ENCODE measurements at regions not wholly inside any gene's neighbourhood (a gene's known extent, or its start where the extent isn't known, plus 50 kb on each side); places are given as distances from the start of the nearest gene placed in this dataset.

GRCh38 chr2:155054712-155055111 lies 356.2 kb downstream of the KCNJ3 start:
- no TSS peak for BruUV-seq (replicated peaks)
- H3K79me2 ChIP-seq (ENCODE audit: insufficient read depth, low read depth, low read length): no peaks in the 10 kb centered on the region

GRCh38 chr2:155043097-155043496 lies 344.6 kb downstream of the KCNJ3 start:
- Histone ChIP-seq H3K9me2 (ENCODE audit: insufficient read depth, low read length) (no peaks in the 10 kb centered on the region), H3K9me3 (ENCODE audit: low read length) (no peaks in the 10 kb centered on the region), H3K79me2 (ENCODE audit: insufficient read depth, low read depth, low read length) (no peaks in the 10 kb centered on the region), H3K4me2 (ENCODE audit: low read length) (no peak overlapping the region), H2AFZ (ENCODE audit: low read length) (no peak overlapping the region), H3K36me3 (ENCODE audit: insufficient read depth, low read length) (no peaks in the 10 kb centered on the region), H3K4me1 (ENCODE audit: insufficient read depth, low read length, poor library complexity, severe bottlenecking) (no peaks in the 10 kb centered on the region), H4K20me1 (ENCODE audit: insufficient read depth, low read length) (no peaks in the 10 kb centered on the region), H3K27ac (ENCODE audit: low read depth, low read length, poor library complexity, severe bottlenecking) (no peak overlapping the region), H3K4me3 (ENCODE audit: low read depth, low read length, poor library complexity, severe bottlenecking) (no peak overlapping the region)
- POLR2A ChIA-PET: interaction anchor here (0.7 kb wide), 1 partner anchor 243 kb away, joined by 3 read pairs; no protein-coding TSS in a partner anchor
- CTCF ChIA-PET (ENCODE audit: unreplicated experiment): interaction anchor here (1.0 kb wide), 1 partner anchor 21 kb away, joined by 3 read pairs; no protein-coding TSS in a partner anchor
- BruUV-seq (replicated peaks): no TSS peak
- no peak for DNase-seq (ENCODE audit: low spot score)
- TF ChIP-seq, protein P1, sequence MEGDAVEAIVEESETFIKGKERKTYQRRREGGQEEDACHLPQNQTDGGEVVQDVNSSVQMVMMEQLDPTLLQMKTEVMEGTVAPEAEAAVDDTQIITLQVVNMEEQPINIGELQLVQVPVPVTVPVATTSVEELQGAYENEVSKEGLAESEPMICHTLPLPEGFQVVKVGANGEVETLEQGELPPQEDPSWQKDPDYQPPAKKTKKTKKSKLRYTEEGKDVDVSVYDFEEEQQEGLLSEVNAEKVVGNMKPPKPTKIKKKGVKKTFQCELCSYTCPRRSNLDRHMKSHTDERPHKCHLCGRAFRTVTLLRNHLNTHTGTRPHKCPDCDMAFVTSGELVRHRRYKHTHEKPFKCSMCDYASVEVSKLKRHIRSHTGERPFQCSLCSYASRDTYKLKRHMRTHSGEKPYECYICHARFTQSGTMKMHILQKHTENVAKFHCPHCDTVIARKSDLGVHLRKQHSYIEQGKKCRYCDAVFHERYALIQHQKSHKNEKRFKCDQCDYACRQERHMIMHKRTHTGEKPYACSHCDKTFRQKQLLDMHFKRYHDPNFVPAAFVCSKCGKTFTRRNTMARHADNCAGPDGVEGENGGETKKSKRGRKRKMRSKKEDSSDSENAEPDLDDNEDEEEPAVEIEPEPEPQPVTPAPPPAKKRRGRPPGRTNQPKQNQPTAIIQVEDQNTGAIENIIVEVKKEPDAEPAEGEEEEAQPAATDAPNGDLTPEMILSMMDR (conservative IDR thresholded peaks at IDR 0.05; ENCODE audit: low read length): no peak
- TF ChIP-seq EZH2phosphoT487 (IDR thresholded peaks at IDR 0.05; ENCODE audit: borderline replicate concordance, low read depth, low read length): no peak
- intact Hi-C loops (cut with micrococcal nuclease; ENCODE audit: unreplicated experiment): no loop called here

More at GRCh38 chr2:155054712-155055111, 356.2 kb downstream of the KCNJ3 start:
- Histone ChIP-seq H3K4me3 (ENCODE audit: low read depth, low read length, poor library complexity, severe bottlenecking) (no peak overlapping the region), H3K4me2 (ENCODE audit: low read length) (no peak overlapping the region), H3K9me3 (ENCODE audit: low read length) (no peaks in the 10 kb centered on the region), H2AFZ (ENCODE audit: low read length) (no peak overlapping the region), H3K9me2 (ENCODE audit: insufficient read depth, low read length) (no peaks in the 10 kb centered on the region), H3K4me1 (ENCODE audit: insufficient read depth, low read length, poor library complexity, severe bottlenecking) (no peaks in the 10 kb centered on the region), H3K27ac (ENCODE audit: low read depth, low read length, poor library complexity, severe bottlenecking) (no peak overlapping the region), H4K20me1 (ENCODE audit: insufficient read depth, low read length) (no peaks in the 10 kb centered on the region), H3K36me3 (ENCODE audit: insufficient read depth, low read length) (no peaks in the 10 kb centered on the region)
- POLR2A ChIA-PET: interaction anchor here (1.1 kb wide), 1 partner anchor 35 kb away, joined by 3 read pairs; no protein-coding TSS in a partner anchor
- CTCF ChIA-PET (ENCODE audit: unreplicated experiment): no interaction called here
- DNase-seq (ENCODE audit: low spot score): no peak
- TF ChIP-seq, protein P1 (conservative IDR thresholded peaks at IDR 0.05; ENCODE audit: low read length): no peak
- no peak for TF ChIP-seq EZH2phosphoT487 (IDR thresholded peaks at IDR 0.05; ENCODE audit: borderline replicate concordance, low read depth, low read length)
- intact Hi-C loops (cut with micrococcal nuclease; ENCODE audit: unreplicated experiment): no loop called here

DNA sequence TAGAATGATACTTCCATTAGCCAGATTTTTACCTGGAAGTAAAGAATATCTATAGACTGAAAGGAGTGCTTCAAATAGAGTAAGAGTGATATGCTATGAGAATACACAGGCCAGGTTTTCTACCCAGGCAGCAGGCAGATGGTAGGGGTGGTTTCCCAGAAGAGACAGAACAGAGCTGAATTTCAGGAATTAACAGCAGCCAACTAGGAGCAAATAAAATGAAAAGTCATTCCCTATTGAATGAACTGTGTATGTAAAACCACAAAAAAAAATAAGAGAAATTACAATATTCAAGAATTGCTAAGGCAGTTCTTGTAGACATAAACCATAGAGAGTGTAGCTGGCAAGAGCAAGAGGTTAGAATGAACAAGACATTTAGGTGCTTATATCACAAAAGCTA lies 336.8 kb downstream of the KCNJ3 start:
- TF ChIP-seq, protein P1 (conservative IDR thresholded peaks at IDR 0.05; ENCODE audit: low read length): no peak
- TF ChIP-seq EZH2phosphoT487 (IDR thresholded peaks at IDR 0.05; ENCODE audit: borderline replicate concordance, low read depth, low read length): no peak
- ChIA-PET CTCF (ENCODE audit: unreplicated experiment) (no interaction called here), POLR2A (no interaction called here)
- Histone ChIP-seq H2AFZ (ENCODE audit: low read length) (no peak overlapping the region), H3K4me2 (ENCODE audit: low read length) (no peak overlapping the region), H3K9me2 (ENCODE audit: insufficient read depth, low read length) (no peaks in the 10 kb centered on the region), H3K27ac (ENCODE audit: low read depth, low read length, poor library complexity, severe bottlenecking) (no peak overlapping the region), H3K79me2 (ENCODE audit: insufficient read depth, low read depth, low read length) (no peaks in the 10 kb centered on the region), H3K4me3 (ENCODE audit: low read depth, low read length, poor library complexity, severe bottlenecking) (no peak overlapping the region), H3K9me3 (ENCODE audit: low read length) (no peaks in the 10 kb centered on the region), H3K4me1 (ENCODE audit: insufficient read depth, low read length, poor library complexity, severe bottlenecking) (no peaks in the 10 kb centered on the region), H3K36me3 (ENCODE audit: insufficient read depth, low read length) (no peaks in the 10 kb centered on the region), H4K20me1 (ENCODE audit: insufficient read depth, low read length) (no peaks in the 10 kb centered on the region)
- BruUV-seq (replicated peaks): no TSS peak
- no peak for DNase-seq (ENCODE audit: low spot score)
- intact Hi-C loops (cut with micrococcal nuclease; ENCODE audit: unreplicated experiment): no loop called here
